ENCODE measurements at regions not wholly inside any gene's neighbourhood (a gene's known extent, or its start where the extent isn't known, plus 50 kb on each side); places are given as distances from the start of the nearest gene placed in this dataset.
A peak's percentile ranks its signal among the peaks of the same experiment; 100 is the strongest.

DNA sequence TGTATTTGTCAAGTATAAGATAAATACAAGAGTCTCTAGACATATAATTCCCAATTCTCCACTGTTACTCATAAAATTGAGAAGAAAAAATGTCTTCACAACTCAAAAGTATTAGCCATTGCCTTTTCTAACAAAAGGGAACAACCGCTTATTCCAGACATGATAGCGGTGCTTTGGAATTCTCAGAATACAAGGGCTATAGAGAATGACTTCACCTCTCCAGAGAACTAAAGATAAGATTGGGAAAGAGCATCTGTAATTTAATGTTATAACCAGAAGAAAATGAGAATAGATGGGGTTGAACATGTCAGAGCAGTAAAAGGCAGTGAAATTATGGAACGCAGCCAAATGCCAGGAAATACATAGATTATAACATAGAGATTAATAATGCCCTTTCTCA is 730.8 kb downstream of the C6orf118 start:
- Histone ChIP-seq H3K27ac (no peak overlapping the region), H3K27me3 (no peaks in the 10 kb centered on the region), H3K36me3 (no peaks in the 10 kb centered on the region), H3K4me3 (no peak overlapping the region), H3K9me3 (no peaks in the 10 kb centered on the region), H3K4me1 (no peaks in the 10 kb centered on the region)
- ATAC-seq, result peak in 1 of 2 donors; percentile 19
- in situ Hi-C loops (cut with MboI; ENCODE audit: low sequenced_read_pairs in 4 of 4), result no loop called here
- TF ChIP-seq, protein P1, sequence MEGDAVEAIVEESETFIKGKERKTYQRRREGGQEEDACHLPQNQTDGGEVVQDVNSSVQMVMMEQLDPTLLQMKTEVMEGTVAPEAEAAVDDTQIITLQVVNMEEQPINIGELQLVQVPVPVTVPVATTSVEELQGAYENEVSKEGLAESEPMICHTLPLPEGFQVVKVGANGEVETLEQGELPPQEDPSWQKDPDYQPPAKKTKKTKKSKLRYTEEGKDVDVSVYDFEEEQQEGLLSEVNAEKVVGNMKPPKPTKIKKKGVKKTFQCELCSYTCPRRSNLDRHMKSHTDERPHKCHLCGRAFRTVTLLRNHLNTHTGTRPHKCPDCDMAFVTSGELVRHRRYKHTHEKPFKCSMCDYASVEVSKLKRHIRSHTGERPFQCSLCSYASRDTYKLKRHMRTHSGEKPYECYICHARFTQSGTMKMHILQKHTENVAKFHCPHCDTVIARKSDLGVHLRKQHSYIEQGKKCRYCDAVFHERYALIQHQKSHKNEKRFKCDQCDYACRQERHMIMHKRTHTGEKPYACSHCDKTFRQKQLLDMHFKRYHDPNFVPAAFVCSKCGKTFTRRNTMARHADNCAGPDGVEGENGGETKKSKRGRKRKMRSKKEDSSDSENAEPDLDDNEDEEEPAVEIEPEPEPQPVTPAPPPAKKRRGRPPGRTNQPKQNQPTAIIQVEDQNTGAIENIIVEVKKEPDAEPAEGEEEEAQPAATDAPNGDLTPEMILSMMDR (IDR thresholded peaks at IDR 0.05 in 4 of 5, conservative IDR thresholded peaks at IDR 0.05 in 1 of 5), result no peak
- no peak for TF ChIP-seq POLR2A (IDR thresholded peaks at IDR 0.05)
- no peak for DNase-seq
- intact Hi-C loops (cut with DNase I; ENCODE audit: low total_unique reads), result no loop called here

DNA sequence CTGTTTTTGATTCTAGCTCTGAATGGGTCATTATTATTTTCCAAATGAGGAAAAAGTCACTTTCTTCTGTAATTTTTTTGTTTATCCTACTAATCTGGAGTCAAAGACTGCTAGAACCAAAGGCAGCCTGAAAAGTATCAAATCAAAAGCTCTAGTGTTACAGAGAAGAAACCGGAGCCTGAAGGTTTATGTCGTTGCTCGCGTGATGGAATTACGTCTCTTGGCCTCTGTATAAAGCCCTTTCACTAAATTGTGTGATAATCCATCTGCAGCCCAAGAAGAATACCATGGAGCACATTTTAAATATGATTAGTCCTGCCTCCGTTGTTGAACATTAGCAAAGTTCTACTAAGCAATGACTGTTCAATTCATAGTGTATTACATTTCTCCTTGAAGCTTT is 738.6 kb downstream of the C6orf118 start:
- intact Hi-C loops (cut with DNase I; ENCODE audit: low total_unique reads) (no loop called here), in situ Hi-C loops (cut with MboI; ENCODE audit: low sequenced_read_pairs in 4 of 4) (no loop called here)
- Histone ChIP-seq H3K9me3 (no peaks in the 10 kb centered on the region), H3K4me1 (no peaks in the 10 kb centered on the region), H3K27me3 (no peaks in the 10 kb centered on the region), H3K27ac (no peak overlapping the region), H3K36me3 (no peaks in the 10 kb centered on the region), H3K4me3 (no peak overlapping the region)
- TF ChIP-seq POLR2A (IDR thresholded peaks at IDR 0.05), result no peak
- TF ChIP-seq, protein P1 (IDR thresholded peaks at IDR 0.05 in 4 of 5, conservative IDR thresholded peaks at IDR 0.05 in 1 of 5), result no peak
- ATAC-seq (no peak), DNase-seq (no peak)

DNA sequence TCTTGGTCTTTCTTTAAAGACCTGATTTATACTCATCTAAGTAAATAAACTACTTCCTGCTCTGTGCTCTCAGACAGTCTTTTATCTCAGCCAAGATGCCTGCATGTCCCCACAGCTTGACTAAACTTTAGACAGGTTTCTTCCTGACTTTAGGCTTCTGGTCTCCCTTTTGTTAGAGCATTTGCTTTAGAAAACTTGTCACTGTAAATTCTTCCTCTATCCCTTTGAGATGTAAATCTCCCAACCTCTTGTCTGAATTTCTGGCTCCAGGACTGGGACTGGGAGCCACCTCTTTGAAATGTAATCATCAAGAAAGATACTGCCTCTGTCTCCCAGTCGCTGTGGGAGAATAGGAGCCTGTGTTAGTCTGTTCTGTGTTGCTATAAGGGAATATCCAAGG is 739.9 kb downstream of the C6orf118 start:
- intact Hi-C loops (cut with DNase I; ENCODE audit: low total_unique reads) (no loop called here), in situ Hi-C loops (cut with MboI; ENCODE audit: low sequenced_read_pairs in 4 of 4) (no loop called here)
- Histone ChIP-seq H3K4me1 (no peaks in the 10 kb centered on the region), H3K27ac (no peak overlapping the region), H3K9me3 (no peaks in the 10 kb centered on the region), H3K36me3 (no peaks in the 10 kb centered on the region), H3K4me3 (no peak overlapping the region), H3K27me3 (no peaks in the 10 kb centered on the region)
- ATAC-seq (no peak), DNase-seq (no peak)
- TF ChIP-seq, protein P1 (IDR thresholded peaks at IDR 0.05 in 4 of 5, conservative IDR thresholded peaks at IDR 0.05 in 1 of 5), result no peak
- TF ChIP-seq POLR2A (IDR thresholded peaks at IDR 0.05), result no peak

DNA sequence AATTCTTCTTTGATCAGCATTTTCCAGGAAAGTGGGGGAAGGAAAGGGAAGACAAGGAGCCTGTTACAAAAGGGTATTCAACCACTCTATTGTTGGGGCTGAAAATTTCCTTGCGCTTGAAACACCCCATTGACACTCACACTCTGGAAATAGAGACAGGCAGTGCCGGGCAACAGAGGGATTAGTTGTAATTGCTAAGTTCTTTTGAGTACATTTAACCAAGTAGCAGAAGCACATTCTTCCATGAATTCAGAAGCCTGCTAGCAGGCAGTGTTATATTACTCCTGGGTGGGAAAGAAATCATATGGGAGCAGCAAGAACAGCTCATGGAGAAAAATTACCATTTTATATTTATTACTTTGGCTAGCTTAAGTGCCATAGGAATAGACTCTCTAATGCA is 745.5 kb downstream of the C6orf118 start:
- DNase-seq (no peak), ATAC-seq (no peak)
- TF ChIP-seq, protein P1 (IDR thresholded peaks at IDR 0.05 in 4 of 5, conservative IDR thresholded peaks at IDR 0.05 in 1 of 5), result no peak
- no peak for TF ChIP-seq POLR2A (IDR thresholded peaks at IDR 0.05)
- in situ Hi-C loops (cut with MboI; ENCODE audit: low sequenced_read_pairs in 4 of 4) (no loop called here), intact Hi-C loops (cut with DNase I; ENCODE audit: low total_unique reads) (no loop called here)
- no peaks in the 10 kb centered on the region for H3K36me3 ChIP-seq
- no peaks in the 10 kb centered on the region for H3K9me3 ChIP-seq
- no peak overlapping the region for H3K27ac ChIP-seq
- no peak overlapping the region for H3K4me3 ChIP-seq
- H3K4me1 ChIP-seq, result peaks cover 0 to 6% of the 10 kb centered on the region in 2 donors
- H3K27me3 ChIP-seq, result no peaks in the 10 kb centered on the region

DNA sequence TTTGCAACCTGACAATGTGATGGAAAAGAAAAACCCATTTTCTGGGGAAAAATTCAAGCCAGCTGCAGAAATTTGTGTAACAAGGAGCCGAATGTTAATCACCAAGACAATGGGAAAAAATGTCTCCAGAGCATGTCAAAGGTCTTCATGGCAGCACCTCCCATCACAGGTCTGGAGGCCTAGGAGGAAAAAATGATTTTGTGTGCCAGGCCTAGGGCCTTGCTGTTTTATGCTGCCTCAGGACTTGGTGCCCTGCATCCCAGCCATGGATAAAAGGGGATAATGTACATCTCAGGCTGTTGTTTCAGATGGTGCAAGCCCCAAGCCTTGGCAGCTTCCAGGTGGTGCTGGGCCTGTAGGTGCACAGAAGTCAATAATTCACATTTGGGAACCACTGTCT is 747.7 kb downstream of the C6orf118 start:
- no peaks in the 10 kb centered on the region for H3K27me3 ChIP-seq
- in situ Hi-C loops (cut with MboI; ENCODE audit: low sequenced_read_pairs in 4 of 4), result no loop called here

More for the DNA sequence above, 747.7 kb downstream of the C6orf118 start:
- intact Hi-C loops (cut with DNase I; ENCODE audit: low total_unique reads), result no loop called here
- DNase-seq (no peak), ATAC-seq (no peak)
- TF ChIP-seq, protein P1 (IDR thresholded peaks at IDR 0.05 in 4 of 5, conservative IDR thresholded peaks at IDR 0.05 in 1 of 5), result no peak
- no peak for TF ChIP-seq POLR2A (IDR thresholded peaks at IDR 0.05)
- Histone ChIP-seq H3K9me3 (no peaks in the 10 kb centered on the region), H3K4me3 (no peak overlapping the region), H3K27ac (no peak overlapping the region), H3K4me1 (peaks cover 0 to 6% of the 10 kb centered on the region in 2 donors), H3K36me3 (no peaks in the 10 kb centered on the region)

Measured in gastrocnemius medialis (tissue), 4 donors.